AML-193 (cell line): ENCODE measurements at regions not wholly inside any gene's neighbourhood (a gene's known extent, or its start where the extent isn't known, plus 50 kb on each side); places are given as distances from the start of the nearest gene placed in this dataset.
"Not testable (repeated sequence)": the region's sequence is repeated elsewhere in the genome, so short reads cannot be mapped to it uniquely, and the experiment has no call there.

Experiments
- DNase-seq, 2 experiments: peaks; one replicate each; lab custom pipeline; 2025; lab: John Stamatoyannopoulos, UW

- DNase-seq = no peak
These were observed 202.5 kb upstream of the CLINT1 start for GRCh38 chr5:158061451-158061850.

GRCh38 chr5:158060212-158060611, 201.3 kb upstream of the CLINT1 start:
- DNase-seq = no peak

GRCh38 chr5:158058208-158059120, 199.5 kb upstream of the CLINT1 start:
- no peak for DNase-seq

GRCh38 chr5:158056130-158056825, 197.3 kb upstream of the CLINT1 start:
- no peak for DNase-seq

- DNase-seq = no peak
These were observed 196.2 kb upstream of the CLINT1 start for GRCh38 chr5:158055111-158055501.

GRCh38 chr5:158054223-158055110, 195.5 kb upstream of the CLINT1 start:
- no peak for DNase-seq

- no peak for DNase-seq
These were observed 192.1 kb upstream of the CLINT1 start for GRCh38 chr5:158051036-158051435.

GRCh38 chr5:158050421-158050820, 191.5 kb upstream of the CLINT1 start:
- DNase-seq = no peak

GRCh38 chr5:158049459-158049858, 190.5 kb upstream of the CLINT1 start:
- DNase-seq = no peak

- no peak for DNase-seq
These were observed 186.8 kb upstream of the CLINT1 start for GRCh38 chr5:158045696-158046095.

- DNase-seq = no peak
These were observed 181.0 kb upstream of the CLINT1 start for GRCh38 chr5:158039911-158040347.

- DNase-seq = no peak
These were observed 180.5 kb upstream of the CLINT1 start for GRCh38 chr5:158039441-158039840.

GRCh38 chr5:158036983-158037595, 178.1 kb upstream of the CLINT1 start:
- not testable (repeated sequence) for DNase-seq

GRCh38 chr5:158034586-158034985, 175.6 kb upstream of the CLINT1 start:
- not testable (repeated sequence) for DNase-seq

- DNase-seq = no peak
These were observed 174.8 kb upstream of the CLINT1 start for GRCh38 chr5:158033724-158034123.

- no peak for DNase-seq
These were observed 174.1 kb upstream of the CLINT1 start for GRCh38 chr5:158033076-158033475.

- DNase-seq = no peak
These were observed 173.3 kb upstream of the CLINT1 start for GRCh38 chr5:158032246-158032645.

- DNase-seq = no peak
These were observed 169.1 kb upstream of the CLINT1 start for GRCh38 chr5:158027806-158028775.

GRCh38 chr5:158026304-158027031, 167.5 kb upstream of the CLINT1 start:
- no peak for DNase-seq

- DNase-seq = no peak
These were observed 164.3 kb upstream of the CLINT1 start for GRCh38 chr5:158023266-158023665.
